Osteoblast (primary cell): ENCODE measurements at regions not wholly inside any gene's neighbourhood (a gene's known extent, or its start where the extent isn't known, plus 50 kb on each side); places are given as distances from the start of the nearest gene placed in this dataset.

Experiments
- DNase-seq: peaks from one replicate; pipeline ENCODE4 v3.0.0; 2011; ENCODE audit warnings: low spot score, mixed read lengths; ENCODE audit not compliant: insufficient read length; ENCODE audit errors: missing footprints
- H2AFZ ChIP-seq: 2 replicates; pipeline ENCODE4 v1.6.0; 2011; ENCODE audit warnings: mild to moderate bottlenecking, low read length
- H3K27ac ChIP-seq: 2 replicates; pipeline ENCODE4 v1.5.1; 2011; ENCODE audit warnings: mild to moderate bottlenecking, low read depth, low read length, moderate library complexity
- H3K27me3 ChIP-seq: 2 replicates; pipeline ENCODE4 v1.6.0; 2012; ENCODE audit warnings: mild to moderate bottlenecking, control low read depth, inconsistent platforms, low read length, moderate library complexity; ENCODE audit not compliant: insufficient read depth
- H3K36me3 ChIP-seq: 2 replicates; pipeline ENCODE4 v1.5.1; 2011; ENCODE audit warnings: mild to moderate bottlenecking, low read length, control low read depth, moderate library complexity; ENCODE audit not compliant: insufficient read depth
- H3K4me1 ChIP-seq: 2 replicates; pipeline ENCODE4 v1.5.1; 2011; ENCODE audit warnings: mild to moderate bottlenecking, low read length, control low read depth, moderate library complexity; ENCODE audit not compliant: insufficient read depth
- H3K4me2 ChIP-seq: 2 replicates; pipeline ENCODE4 v1.6.0; 2011; ENCODE audit warnings: mild to moderate bottlenecking, low read length; ENCODE audit not compliant: insufficient read depth
- H3K4me3 ChIP-seq: fragments of 200-600 bp; sonication (generic); 3 replicates; pipeline ENCODE4 v1.5.1; 2012; ENCODE audit warnings: mild to moderate bottlenecking, low read length, inconsistent platforms; ENCODE audit not compliant: insufficient read depth
- H3K79me2 ChIP-seq: 2 replicates; pipeline ENCODE4 v1.6.0; 2012; ENCODE audit warnings: mild to moderate bottlenecking, low read length, control low read depth, inconsistent platforms; ENCODE audit not compliant: insufficient read depth
- H3K9me3 ChIP-seq: 2 replicates; pipeline ENCODE4 v1.5.1; 2011; ENCODE audit warnings: low read depth, low read length, control low read depth
- H4K20me1 ChIP-seq: 2 replicates; pipeline ENCODE4 v1.6.0; 2012; ENCODE audit warnings: mild to moderate bottlenecking, low read length, control low read depth; ENCODE audit not compliant: insufficient read depth
- CTCF ChIP-seq: IDR thresholded peaks from 2 replicates; pipeline ENCODE4 v1.5.1; 2011; ENCODE audit warnings: mild to moderate bottlenecking, low read depth, low read length, moderate library complexity; ENCODE audit errors: extremely low read depth

- Histone ChIP-seq H3K36me3 (no peaks in the 10 kb centered on the region), H2AFZ (peak overlapping the region; percentile 57), H3K27ac (no peak overlapping the region), H3K79me2 (no peaks in the 10 kb centered on the region), H3K4me3 (peak overlapping the region; percentile 54), H4K20me1 (no peaks in the 10 kb centered on the region), H3K9me3 (no peaks in the 10 kb centered on the region), H3K27me3 (no peaks in the 10 kb centered on the region), H3K4me1 (peaks cover 4% of the 10 kb centered on the region), H3K4me2 (peak overlapping the region; percentile 70)
- DNase-seq: no peak
- TF ChIP-seq CTCF: no peak
Observed at GRCh38 chr11:128116885-128117284, 470.5 kb downstream of the ETS1 start.

GRCh38 chr11:128116447-128116846 is 470.9 kb downstream of the ETS1 start:
- H3K36me3 ChIP-seq: no peaks in the 10 kb centered on the region
- no peak for TF ChIP-seq CTCF
- H3K4me3 ChIP-seq: peak overlapping the region; percentile 54
- H3K4me1 ChIP-seq: peaks cover 4% of the 10 kb centered on the region
- H2AFZ ChIP-seq: peak overlapping the region; percentile 57
- no peak for DNase-seq
- H3K79me2 ChIP-seq: no peaks in the 10 kb centered on the region
- H3K27ac ChIP-seq: no peak overlapping the region
- H3K9me3 ChIP-seq: no peaks in the 10 kb centered on the region
- H4K20me1 ChIP-seq: no peaks in the 10 kb centered on the region
- H3K27me3 ChIP-seq: no peaks in the 10 kb centered on the region
- H3K4me2 ChIP-seq: peak overlapping the region; percentile 70

- no peaks in the 10 kb centered on the region for H4K20me1 ChIP-seq
- TF ChIP-seq CTCF: no peak
- H3K4me2 ChIP-seq: no peak overlapping the region
- no peaks in the 10 kb centered on the region for H3K9me3 ChIP-seq
- H3K4me1 ChIP-seq: no peaks in the 10 kb centered on the region
- H3K36me3 ChIP-seq: no peaks in the 10 kb centered on the region
- no peak overlapping the region for H2AFZ ChIP-seq
- H3K4me3 ChIP-seq: no peak overlapping the region
- no peak overlapping the region for H3K27ac ChIP-seq
- H3K79me2 ChIP-seq: no peaks in the 10 kb centered on the region
- no peak for DNase-seq
- no peaks in the 10 kb centered on the region for H3K27me3 ChIP-seq
Observed at GRCh38 chr11:128105950-128106349, 481.4 kb downstream of the ETS1 start.

- H3K4me1 ChIP-seq: no peaks in the 10 kb centered on the region
- no peaks in the 10 kb centered on the region for H3K9me3 ChIP-seq
- no peak overlapping the region for H3K4me2 ChIP-seq
- no peaks in the 10 kb centered on the region for H4K20me1 ChIP-seq
- no peak overlapping the region for H2AFZ ChIP-seq
- H3K4me3 ChIP-seq: no peak overlapping the region
- TF ChIP-seq CTCF: no peak
- no peaks in the 10 kb centered on the region for H3K27me3 ChIP-seq
- H3K27ac ChIP-seq: no peak overlapping the region
- H3K36me3 ChIP-seq: no peaks in the 10 kb centered on the region
- no peak for DNase-seq
- H3K79me2 ChIP-seq: no peaks in the 10 kb centered on the region
Observed at GRCh38 chr11:128105511-128105910, 481.8 kb downstream of the ETS1 start.
